Endothelial cell of hepatic sinusoid (primary cell): ENCODE measurements at regions not wholly inside any gene's neighbourhood (a gene's known extent, or its start where the extent isn't known, plus 50 kb on each side); places are given as distances from the start of the nearest gene placed in this dataset.
"Not testable (repeated sequence)": the region's sequence is repeated elsewhere in the genome, so short reads cannot be mapped to it uniquely, and the experiment has no call there.

Experiments used
- in situ Hi-C: cut with HindIII; loops from 2 replicates; pipeline ENCODE4 v1.10.0; 2017; ENCODE audit warnings: low sequenced_read_pairs

GRCh38 chr3:145450018-145450682 lies 710.8 kb downstream of the PLOD2 start:
- in situ Hi-C loops, result no loop called here

- in situ Hi-C loops, result no loop called here
Measured at GRCh38 chr3:145457825-145458552, 703.0 kb downstream of the PLOD2 start.

- in situ Hi-C loops, result not testable (repeated sequence)
Measured at GRCh38 chr3:145459681-145460080, 701.3 kb downstream of the PLOD2 start.

GRCh38 chr3:145471976-145472375 lies 689.0 kb downstream of the PLOD2 start:
- in situ Hi-C loops, result no loop called here

GRCh38 chr3:145482735-145483134 lies 678.2 kb downstream of the PLOD2 start:
- in situ Hi-C loops, result not testable (repeated sequence)

- in situ Hi-C loops, result no loop called here
Measured at GRCh38 chr3:145483992-145484391, 677.0 kb downstream of the PLOD2 start.

GRCh38 chr3:145489011-145489410 lies 672.0 kb downstream of the PLOD2 start:
- in situ Hi-C loops, result no loop called here

- in situ Hi-C loops, result no loop called here
Measured at GRCh38 chr3:145490088-145491048, 670.6 kb downstream of the PLOD2 start.

- in situ Hi-C loops, result no loop called here
Measured at GRCh38 chr3:145492456-145492855, 668.5 kb downstream of the PLOD2 start.

- in situ Hi-C loops, result not testable (repeated sequence)
Measured at GRCh38 chr3:145517416-145517815, 643.6 kb downstream of the PLOD2 start.

GRCh38 chr3:145518639-145519038 lies 642.3 kb downstream of the PLOD2 start:
- in situ Hi-C loops, result no loop called here

GRCh38 chr3:145519398-145520047 lies 641.5 kb downstream of the PLOD2 start:
- in situ Hi-C loops, result no loop called here

GRCh38 chr3:145522179-145522578 lies 638.8 kb downstream of the PLOD2 start:
- in situ Hi-C loops, result no loop called here

- in situ Hi-C loops, result no loop called here
Measured at GRCh38 chr3:145522893-145523651, 637.9 kb downstream of the PLOD2 start.

GRCh38 chr3:145531548-145531947 lies 629.4 kb downstream of the PLOD2 start:
- in situ Hi-C loops, result no loop called here

- in situ Hi-C loops, result no loop called here
Measured at GRCh38 chr3:145533696-145534095, 627.3 kb downstream of the PLOD2 start.

- in situ Hi-C loops, result no loop called here
Measured at GRCh38 chr3:145536461-145536860, 624.5 kb downstream of the PLOD2 start.

GRCh38 chr3:145550522-145550921 lies 610.5 kb downstream of the PLOD2 start:
- in situ Hi-C loops, result no loop called here

- in situ Hi-C loops, result no loop called here
Measured at GRCh38 chr3:145557405-145557804, 603.6 kb downstream of the PLOD2 start.

- in situ Hi-C loops, result no loop called here
Measured at GRCh38 chr3:145578471-145578870, 582.5 kb downstream of the PLOD2 start.
